ENCODE measurements at regions not wholly inside any gene's neighbourhood (a gene's known extent, or its start where the extent isn't known, plus 50 kb on each side); places are given as distances from the start of the nearest gene placed in this dataset.

DNA sequence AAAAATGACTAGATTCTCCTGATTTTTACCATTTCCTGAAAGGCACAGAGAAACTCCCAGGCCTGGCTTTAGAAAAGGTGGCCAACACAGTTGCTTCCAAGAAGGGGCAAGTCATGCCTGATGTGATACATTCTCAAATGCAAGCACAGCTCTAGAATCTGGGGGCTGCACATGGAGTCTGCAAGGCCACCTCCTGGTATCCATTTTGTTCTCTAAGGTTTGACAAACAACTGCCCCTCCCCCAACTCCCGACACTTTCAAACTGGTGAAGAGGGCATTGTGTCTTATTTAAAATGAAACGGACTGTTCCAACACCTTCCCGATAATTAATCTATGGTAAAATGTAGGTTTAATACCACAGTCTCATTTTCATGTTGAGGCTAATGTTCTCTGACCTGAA lies 220.2 kb upstream of the CEP162 start:
- TF ChIP-seq, protein P1, sequence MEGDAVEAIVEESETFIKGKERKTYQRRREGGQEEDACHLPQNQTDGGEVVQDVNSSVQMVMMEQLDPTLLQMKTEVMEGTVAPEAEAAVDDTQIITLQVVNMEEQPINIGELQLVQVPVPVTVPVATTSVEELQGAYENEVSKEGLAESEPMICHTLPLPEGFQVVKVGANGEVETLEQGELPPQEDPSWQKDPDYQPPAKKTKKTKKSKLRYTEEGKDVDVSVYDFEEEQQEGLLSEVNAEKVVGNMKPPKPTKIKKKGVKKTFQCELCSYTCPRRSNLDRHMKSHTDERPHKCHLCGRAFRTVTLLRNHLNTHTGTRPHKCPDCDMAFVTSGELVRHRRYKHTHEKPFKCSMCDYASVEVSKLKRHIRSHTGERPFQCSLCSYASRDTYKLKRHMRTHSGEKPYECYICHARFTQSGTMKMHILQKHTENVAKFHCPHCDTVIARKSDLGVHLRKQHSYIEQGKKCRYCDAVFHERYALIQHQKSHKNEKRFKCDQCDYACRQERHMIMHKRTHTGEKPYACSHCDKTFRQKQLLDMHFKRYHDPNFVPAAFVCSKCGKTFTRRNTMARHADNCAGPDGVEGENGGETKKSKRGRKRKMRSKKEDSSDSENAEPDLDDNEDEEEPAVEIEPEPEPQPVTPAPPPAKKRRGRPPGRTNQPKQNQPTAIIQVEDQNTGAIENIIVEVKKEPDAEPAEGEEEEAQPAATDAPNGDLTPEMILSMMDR (IDR thresholded peaks at IDR 0.05; ENCODE audit: low read depth, low read length), result no peak
- H3K4me3 ChIP-seq (ENCODE audit: low read depth, low read length), result no peak overlapping the region
- no peak for DNase-seq (ENCODE audit: low read depth, low spot score)
- in situ Hi-C loops (cut with HindIII; ENCODE audit: low sequenced_read_pairs), result no loop called here

DNA sequence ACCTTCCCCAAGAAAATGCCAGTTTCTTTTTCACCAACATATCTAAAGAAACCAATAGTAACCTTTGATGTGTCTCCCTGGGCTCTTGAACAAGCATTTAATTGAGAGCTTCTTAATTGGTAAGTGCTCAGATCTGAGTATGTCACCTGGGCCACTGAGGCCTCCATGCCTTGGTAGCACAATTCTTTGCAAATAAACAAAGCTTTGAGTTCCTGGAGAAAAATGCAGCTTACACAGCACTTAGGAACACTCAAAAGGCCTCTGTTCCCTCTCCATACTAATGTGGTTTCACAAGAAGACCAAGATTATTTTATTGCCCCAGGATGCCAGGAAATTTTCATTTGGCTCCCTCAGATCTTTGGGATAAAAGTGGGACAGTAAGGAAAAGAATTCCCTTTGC lies 217.6 kb upstream of the CEP162 start:
- H3K4me3 ChIP-seq (ENCODE audit: low read depth, low read length), result no peak overlapping the region
- in situ Hi-C loops (cut with HindIII; ENCODE audit: low sequenced_read_pairs), result no loop called here
- TF ChIP-seq, protein P1 (IDR thresholded peaks at IDR 0.05; ENCODE audit: low read depth, low read length), result no peak
- no peak for DNase-seq (ENCODE audit: low read depth, low spot score)

DNA sequence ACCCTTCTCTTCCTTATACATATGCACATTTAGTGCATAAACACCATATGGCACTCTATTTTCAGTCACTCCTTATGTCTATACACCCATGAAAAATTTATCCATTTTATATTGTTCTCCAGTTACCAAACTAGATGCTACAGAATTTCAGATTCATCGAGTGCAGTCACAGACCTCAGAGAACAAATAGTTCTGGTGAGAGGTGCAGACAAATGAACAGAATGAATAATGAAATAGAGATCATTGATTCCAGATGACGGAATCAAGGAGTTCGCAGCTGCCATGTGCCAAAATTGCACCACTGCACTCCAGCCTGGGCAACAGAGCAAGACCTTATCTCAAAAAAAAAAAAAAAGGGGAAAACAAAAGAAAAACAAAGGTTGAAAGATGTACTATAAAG lies 214.8 kb upstream of the CEP162 start:
- in situ Hi-C loops (cut with HindIII; ENCODE audit: low sequenced_read_pairs), result no loop called here
- no peak for DNase-seq (ENCODE audit: low read depth, low spot score)
- no peak overlapping the region for H3K4me3 ChIP-seq (ENCODE audit: low read depth, low read length)
- TF ChIP-seq, protein P1 (IDR thresholded peaks at IDR 0.05; ENCODE audit: low read depth, low read length), result no peak

DNA sequence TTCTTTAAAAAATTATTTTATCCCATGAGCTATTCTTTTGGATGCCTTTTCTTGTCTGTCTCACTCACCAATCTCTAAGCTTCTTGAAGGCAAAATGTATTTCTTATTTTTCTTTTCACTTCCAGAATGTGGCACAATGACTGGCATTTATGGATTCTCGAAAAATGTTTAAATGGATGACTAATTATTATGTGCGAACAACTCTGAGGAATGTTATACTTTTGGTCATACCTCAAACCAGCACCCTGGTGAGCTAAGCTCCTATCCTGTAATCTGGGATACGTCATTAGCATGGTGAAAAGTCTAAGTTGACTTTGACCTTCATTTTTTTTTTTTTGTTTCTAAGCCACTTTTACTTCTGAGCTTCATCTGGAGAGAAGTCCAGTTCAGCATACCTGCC lies 214.0 kb upstream of the CEP162 start:
- no peak for DNase-seq (ENCODE audit: low read depth, low spot score)
- TF ChIP-seq, protein P1 (IDR thresholded peaks at IDR 0.05; ENCODE audit: low read depth, low read length), result no peak
- in situ Hi-C loops (cut with HindIII; ENCODE audit: low sequenced_read_pairs), result no loop called here
- no peak overlapping the region for H3K4me3 ChIP-seq (ENCODE audit: low read depth, low read length)

DNA sequence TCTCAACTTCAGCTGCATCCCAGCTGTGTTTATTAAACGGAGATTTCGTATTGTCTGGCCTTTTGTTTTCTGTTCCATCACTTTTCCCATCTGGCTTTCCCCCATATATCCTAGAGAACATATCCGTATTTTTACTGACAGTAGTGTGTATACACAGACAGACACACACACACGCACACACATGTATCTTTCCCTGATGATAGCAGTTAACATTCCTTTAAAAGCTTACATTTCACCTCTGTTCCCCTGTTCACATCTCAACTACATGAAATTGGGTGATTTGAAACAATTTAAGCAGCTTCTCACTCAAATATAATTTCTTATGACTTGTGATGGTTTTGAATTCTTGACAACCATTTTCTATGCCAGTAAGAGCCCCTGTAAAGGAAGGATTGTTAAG lies 207.1 kb upstream of the CEP162 start:
- H3K4me3 ChIP-seq (ENCODE audit: low read depth, low read length), result no peak overlapping the region
- no peak for DNase-seq (ENCODE audit: low read depth, low spot score)
- in situ Hi-C loops (cut with HindIII; ENCODE audit: low sequenced_read_pairs), result no loop called here
- TF ChIP-seq, protein P1 (IDR thresholded peaks at IDR 0.05; ENCODE audit: low read depth, low read length), result no peak

DNA sequence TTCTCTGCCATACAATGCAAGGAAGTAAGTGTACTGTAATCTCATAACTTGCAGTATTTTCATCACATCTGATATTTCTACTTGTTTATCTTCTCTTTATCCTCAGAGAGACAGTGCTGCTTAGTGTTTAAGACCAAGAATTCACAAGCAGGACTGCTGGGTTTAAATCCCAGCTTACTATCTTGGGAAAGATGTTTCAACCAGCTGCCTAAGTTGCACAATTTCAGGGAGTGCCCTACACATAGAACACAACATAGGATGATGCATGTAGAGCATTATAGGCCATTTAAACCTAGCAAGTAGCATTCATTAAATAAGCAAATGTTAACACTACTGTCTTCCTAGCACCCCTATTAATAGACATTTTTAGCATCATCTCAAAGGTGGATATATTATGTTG lies 205.2 kb upstream of the CEP162 start:
- TF ChIP-seq, protein P1 (IDR thresholded peaks at IDR 0.05; ENCODE audit: low read depth, low read length), result no peak
- in situ Hi-C loops (cut with HindIII; ENCODE audit: low sequenced_read_pairs), result no loop called here
- no peak overlapping the region for H3K4me3 ChIP-seq (ENCODE audit: low read depth, low read length)
- DNase-seq (ENCODE audit: low read depth, low spot score), result no peak

Measured in astrocyte of the spinal cord (primary cell).